GM23338 (cell line): ENCODE measurements at regions not wholly inside any gene's neighbourhood (a gene's known extent, or its start where the extent isn't known, plus 50 kb on each side); places are given as distances from the start of the nearest gene placed in this dataset.
"Not testable (repeated sequence)": the region's sequence is repeated elsewhere in the genome, so short reads cannot be mapped to it uniquely, and the experiment has no call there.

Experiments
- CREB1 ChIP-seq: fragments of 250-450 bp; sonication (Bioruptor Pico); IDR thresholded peaks from 2 replicates; pipeline ENCODE4 v1.5.0; 2020; ENCODE audit warnings: low read depth, mild to moderate bottlenecking, moderate library complexity
- ETS1 ChIP-seq: IDR thresholded peaks from 2 replicates; pipeline ENCODE4 v1.6.1; 2016; ENCODE audit warnings: antibody characterized with exemption
- EZH2 ChIP-seq: fragments of 200-600 bp; sonication (generic); IDR thresholded peaks from one replicate; pipeline ENCODE4 v1.8.0; 2017; ENCODE audit warnings: antibody characterized with exemption, mild to moderate bottlenecking, low read depth; ENCODE audit not compliant: unreplicated experiment
- EZH2phosphoT487 ChIP-seq: fragments of 200-600 bp; sonication (generic); IDR thresholded peaks from one replicate; pipeline ENCODE4 v1.8.1; 2018; ENCODE audit warnings: antibody characterized with exemption; ENCODE audit not compliant: unreplicated experiment
- JUNB ChIP-seq: IDR thresholded peaks from one replicate; pipeline ENCODE4 v1.6.1; 2016; ENCODE audit warnings: antibody characterized with exemption; ENCODE audit not compliant: unreplicated experiment
- NANOG ChIP-seq: IDR thresholded peaks from 2 replicates; pipeline ENCODE4 v1.6.1; 2016; ENCODE audit warnings: antibody characterized with exemption, borderline replicate concordance
- POLR2AphosphoS5 ChIP-seq: IDR thresholded peaks from 2 replicates; pipeline ENCODE4 v1.6.1; 2016; ENCODE audit warnings: antibody characterized with exemption, low read depth
- REST ChIP-seq: IDR thresholded peaks from one replicate; pipeline ENCODE4 v1.6.1; 2018; ENCODE audit warnings: antibody characterized with exemption; ENCODE audit not compliant: unreplicated experiment
- STAT1 ChIP-seq: IDR thresholded peaks from one replicate; pipeline ENCODE4 v1.6.1; 2016; ENCODE audit warnings: antibody characterized with exemption; ENCODE audit not compliant: unreplicated experiment
- ZNF114 ChIP-seq: fragments of 250-450 bp; sonication (Bioruptor Pico); IDR thresholded peaks from 2 replicates; pipeline ENCODE4 v1.5.0; 2020; ENCODE audit warnings: mild to moderate bottlenecking, moderate library complexity
- ZNF331 ChIP-seq: fragments of 250-450 bp; sonication (Bioruptor Pico); IDR thresholded peaks from 2 replicates; pipeline ENCODE4 v1.5.0; 2020; ENCODE audit warnings: low read depth, mild to moderate bottlenecking, moderate library complexity
- TF ChIP-seq, protein P1 (sequence below), 2 experiments: fragments of 200-600 bp in 1 of 2; sonication (generic) in 1 of 2; conservative IDR thresholded peaks; 2 replicates each; pipeline versions ENCODE4 v1.5.1 to v1.6.1; 2016 to 2017; ENCODE audit warnings: antibody characterized with exemption in 2 of 2, low read depth in 2 of 2, mild to moderate bottlenecking in 2 of 2, moderate library complexity in 1 of 2

GRCh38 chr2:111517721-111518053, 366.3 kb downstream of the ANAPC1 start:
- TF ChIP-seq REST; EZH2phosphoT487; POLR2AphosphoS5; EZH2; JUNB; ETS1; NANOG; CREB1 (CRISPR knock-in tag); ZNF114; ZNF331 (CRISPR knock-in tag); STAT1: not testable (repeated sequence)
- TF ChIP-seq, protein P1, sequence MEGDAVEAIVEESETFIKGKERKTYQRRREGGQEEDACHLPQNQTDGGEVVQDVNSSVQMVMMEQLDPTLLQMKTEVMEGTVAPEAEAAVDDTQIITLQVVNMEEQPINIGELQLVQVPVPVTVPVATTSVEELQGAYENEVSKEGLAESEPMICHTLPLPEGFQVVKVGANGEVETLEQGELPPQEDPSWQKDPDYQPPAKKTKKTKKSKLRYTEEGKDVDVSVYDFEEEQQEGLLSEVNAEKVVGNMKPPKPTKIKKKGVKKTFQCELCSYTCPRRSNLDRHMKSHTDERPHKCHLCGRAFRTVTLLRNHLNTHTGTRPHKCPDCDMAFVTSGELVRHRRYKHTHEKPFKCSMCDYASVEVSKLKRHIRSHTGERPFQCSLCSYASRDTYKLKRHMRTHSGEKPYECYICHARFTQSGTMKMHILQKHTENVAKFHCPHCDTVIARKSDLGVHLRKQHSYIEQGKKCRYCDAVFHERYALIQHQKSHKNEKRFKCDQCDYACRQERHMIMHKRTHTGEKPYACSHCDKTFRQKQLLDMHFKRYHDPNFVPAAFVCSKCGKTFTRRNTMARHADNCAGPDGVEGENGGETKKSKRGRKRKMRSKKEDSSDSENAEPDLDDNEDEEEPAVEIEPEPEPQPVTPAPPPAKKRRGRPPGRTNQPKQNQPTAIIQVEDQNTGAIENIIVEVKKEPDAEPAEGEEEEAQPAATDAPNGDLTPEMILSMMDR (conservative IDR thresholded peaks at IDR 0.05; ENCODE audit: low read depth in 2 of 2) = not testable (repeated sequence)
